ENCODE measurements at regions not wholly inside any gene's neighbourhood (a gene's known extent, or its start where the extent isn't known, plus 50 kb on each side); places are given as distances from the start of the nearest gene placed in this dataset.

DNA sequence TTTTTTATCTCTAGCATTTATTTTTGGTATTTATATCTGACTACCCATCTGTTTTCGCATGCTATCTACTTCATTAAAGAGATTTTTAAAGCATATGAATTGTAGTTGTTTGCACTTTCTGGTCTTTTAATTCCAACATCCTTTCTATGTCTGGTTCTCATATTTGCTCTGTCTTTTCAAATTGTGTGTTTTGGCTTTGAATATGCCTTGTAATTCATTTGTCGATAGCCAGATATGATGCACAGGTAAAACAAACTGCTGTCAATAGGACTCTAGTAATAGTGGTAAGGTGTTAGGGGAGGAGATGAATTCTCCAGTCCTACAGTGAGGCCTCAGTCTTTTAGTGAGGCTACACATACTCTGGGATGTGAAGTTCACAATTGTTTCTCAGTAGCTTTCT is 530.8 kb upstream of the CCDC179 start:
- TF ChIP-seq POLR2A (IDR thresholded peaks at IDR 0.05) = no peak
- TF ChIP-seq CTCF (IDR thresholded peaks at IDR 0.05) = no peak

All from esophagus squamous epithelium (tissue), 4 donors.